GM19455 (cell line): ENCODE measurements at regions not wholly inside any gene's neighbourhood (a gene's known extent, or its start where the extent isn't known, plus 50 kb on each side); places are given as distances from the start of the nearest gene placed in this dataset.
"Not testable (repeated sequence)": the region's sequence is repeated elsewhere in the genome, so short reads cannot be mapped to it uniquely, and the experiment has no call there.

Source experiments
- ATAC-seq: cut with Tn5 transposase; IDR thresholded peaks from one replicate; pipeline ENCODE4 v1.9.1; 2021; ENCODE audit not compliant: unreplicated experiment

DNA sequence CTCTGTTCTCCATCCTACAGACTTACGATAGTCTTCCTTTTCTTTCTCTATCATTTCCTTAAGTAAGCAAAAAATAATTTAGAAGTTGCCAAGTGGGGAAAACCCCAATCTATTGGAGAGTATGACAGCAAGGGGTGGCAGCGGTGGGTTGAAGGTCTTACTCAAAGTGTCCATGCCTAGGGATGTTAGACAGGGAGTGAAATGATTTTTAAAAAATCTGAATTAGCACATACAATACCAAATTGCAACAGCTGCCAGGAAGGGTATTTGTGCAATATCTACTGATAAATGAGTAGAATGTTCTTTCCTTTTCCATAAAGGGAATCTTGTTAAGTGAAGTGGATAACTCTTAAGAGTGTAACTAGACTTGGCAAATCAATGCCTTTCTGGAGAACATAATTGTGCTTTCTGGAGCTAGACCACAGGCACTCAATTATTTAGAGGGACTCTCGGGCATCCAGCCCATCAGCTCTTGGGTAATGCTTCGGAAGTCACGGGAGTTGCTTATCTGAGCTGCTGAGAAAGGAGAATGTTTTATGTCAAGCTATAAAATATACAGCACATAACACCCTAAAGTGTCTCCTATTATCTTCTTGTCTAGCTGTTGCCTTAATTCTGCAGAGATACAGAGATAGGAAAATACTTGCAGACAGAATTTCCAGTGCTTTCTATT is 151.5 kb downstream of the KCNJ2 start:
- ATAC-seq: no peak

DNA sequence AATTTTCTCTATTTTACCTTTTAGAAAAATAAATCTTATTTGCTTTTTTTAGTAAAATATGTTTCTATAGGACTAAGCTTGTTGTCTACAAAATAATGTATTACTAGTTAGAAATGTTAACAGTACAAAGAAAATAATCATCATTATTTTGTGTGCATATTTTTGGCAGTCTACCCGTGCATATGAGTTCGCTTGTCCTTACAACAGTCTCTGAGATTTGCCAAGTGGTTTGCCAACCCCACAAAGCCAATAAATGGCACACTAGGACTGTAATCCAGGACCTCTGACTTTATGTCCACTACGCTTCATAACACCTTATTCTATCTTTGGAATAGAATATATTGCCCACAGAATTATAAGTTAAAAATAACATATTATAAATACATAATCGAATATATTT is 152.0 kb downstream of the KCNJ2 start:
- ATAC-seq: no peak

DNA sequence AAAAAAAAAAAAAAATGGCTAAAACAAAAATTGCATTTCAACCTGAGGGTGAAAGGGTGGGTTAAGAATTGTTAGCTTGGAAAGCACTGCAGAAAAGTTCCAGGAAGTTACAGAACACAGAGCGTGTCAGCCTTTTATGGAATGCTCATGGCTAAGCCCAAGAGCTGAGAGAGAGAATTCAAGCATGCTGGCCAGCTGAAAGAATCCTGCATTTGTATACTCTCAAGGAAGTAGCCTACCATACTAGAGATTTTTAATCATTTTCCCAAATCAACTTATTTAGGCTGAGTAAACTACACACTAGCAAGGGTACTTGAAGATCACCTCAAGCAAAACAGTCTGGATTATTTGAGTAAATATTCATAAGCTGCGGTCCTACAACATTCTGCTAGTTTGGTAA is 153.9 kb downstream of the KCNJ2 start:
- ATAC-seq: no peak

DNA sequence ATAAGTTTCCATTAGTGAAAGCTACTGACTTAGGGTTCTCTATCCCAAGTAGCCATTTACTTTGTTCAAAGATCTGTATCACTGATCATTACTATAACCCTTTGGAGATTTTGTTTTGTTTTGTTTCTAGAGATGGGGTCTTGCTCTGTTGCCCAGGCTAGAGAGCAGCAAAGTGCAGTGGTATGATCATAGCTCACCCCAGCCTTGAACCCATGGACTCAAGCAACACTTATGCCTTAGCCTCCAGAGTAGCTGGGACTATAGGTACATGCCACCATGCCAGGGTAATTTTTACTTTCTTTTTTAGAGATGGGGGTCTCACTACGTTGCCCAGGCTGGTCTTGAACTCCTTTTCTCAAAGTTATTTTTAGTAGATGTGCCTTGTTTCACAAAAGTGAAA is 154.7 kb downstream of the KCNJ2 start:
- ATAC-seq: no peak

DNA sequence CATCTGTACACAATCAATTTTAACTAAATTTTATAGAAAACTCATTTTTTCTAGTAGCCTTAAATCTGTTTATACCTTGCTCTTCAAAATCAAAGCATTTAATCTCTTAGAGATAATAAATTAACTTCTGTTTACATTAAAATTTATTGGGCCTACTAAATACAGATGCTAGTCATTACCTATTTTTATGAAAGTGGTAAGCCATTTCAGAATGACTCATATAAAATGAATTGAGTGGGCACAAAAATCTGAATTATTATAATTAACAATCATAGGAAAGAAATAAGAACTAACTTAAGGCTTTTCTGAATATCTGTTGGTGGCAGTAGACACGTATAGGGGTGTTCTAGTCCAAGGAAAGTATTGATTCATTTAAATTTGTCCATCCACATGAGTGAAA is 157.9 kb downstream of the KCNJ2 start:
- no peak for ATAC-seq

DNA sequence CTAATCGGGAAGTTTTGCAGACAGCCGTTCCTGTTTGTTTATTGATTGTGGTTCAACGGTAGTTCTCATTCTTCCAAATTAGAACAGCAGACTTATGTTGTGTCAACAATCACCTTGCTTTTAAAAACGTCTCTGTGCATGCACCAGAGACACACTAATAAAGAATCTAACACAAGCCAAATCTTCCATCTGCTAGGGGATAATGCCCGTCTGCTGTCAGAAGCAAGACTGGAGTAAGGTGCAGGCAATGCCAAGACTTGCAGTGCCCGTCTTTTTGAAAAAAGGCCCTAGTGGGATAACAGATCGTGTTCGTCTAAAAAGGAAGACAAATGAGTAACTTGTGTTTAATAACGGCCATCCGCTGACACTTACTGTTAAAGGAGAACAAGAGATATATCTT is 158.4 kb downstream of the KCNJ2 start:
- no peak for ATAC-seq

DNA sequence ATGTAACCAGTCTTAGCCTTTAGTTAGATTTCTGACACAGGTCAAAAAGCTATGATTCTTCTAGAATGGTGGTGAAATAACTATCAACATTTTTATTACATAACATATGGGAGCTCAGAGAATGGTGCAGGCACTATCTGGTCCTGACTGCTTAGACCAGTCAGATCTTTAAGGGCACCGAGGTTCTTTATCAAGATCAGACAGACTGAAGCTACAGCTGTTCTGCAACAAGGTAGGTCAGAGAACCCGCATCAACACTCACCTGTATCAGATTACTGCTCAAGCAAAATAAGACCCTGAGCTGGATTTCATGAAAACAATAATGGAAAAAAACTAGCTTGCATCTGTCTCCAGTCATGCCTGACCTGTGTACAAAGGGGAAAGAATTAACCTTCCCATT is 160.4 kb downstream of the KCNJ2 start:
- ATAC-seq: no peak

DNA sequence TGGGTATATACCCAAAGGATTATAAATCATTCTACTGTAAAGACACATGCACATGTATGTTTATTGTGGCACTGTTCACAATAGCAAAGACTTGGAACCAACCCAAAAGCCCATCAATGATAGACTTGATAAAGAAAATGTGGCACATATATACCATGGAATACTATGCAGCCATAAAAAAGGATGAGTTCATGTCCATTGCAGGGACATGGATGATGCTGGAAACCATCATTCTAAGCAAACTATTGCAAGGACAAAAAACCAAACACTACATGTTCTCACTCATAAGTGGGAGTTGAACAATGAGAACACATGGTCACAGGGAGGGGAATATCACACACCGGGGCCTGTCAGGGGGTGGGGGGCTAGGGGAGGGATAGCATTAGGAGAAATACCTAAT is 161.7 kb downstream of the KCNJ2 start:
- ATAC-seq: not testable (repeated sequence)

DNA sequence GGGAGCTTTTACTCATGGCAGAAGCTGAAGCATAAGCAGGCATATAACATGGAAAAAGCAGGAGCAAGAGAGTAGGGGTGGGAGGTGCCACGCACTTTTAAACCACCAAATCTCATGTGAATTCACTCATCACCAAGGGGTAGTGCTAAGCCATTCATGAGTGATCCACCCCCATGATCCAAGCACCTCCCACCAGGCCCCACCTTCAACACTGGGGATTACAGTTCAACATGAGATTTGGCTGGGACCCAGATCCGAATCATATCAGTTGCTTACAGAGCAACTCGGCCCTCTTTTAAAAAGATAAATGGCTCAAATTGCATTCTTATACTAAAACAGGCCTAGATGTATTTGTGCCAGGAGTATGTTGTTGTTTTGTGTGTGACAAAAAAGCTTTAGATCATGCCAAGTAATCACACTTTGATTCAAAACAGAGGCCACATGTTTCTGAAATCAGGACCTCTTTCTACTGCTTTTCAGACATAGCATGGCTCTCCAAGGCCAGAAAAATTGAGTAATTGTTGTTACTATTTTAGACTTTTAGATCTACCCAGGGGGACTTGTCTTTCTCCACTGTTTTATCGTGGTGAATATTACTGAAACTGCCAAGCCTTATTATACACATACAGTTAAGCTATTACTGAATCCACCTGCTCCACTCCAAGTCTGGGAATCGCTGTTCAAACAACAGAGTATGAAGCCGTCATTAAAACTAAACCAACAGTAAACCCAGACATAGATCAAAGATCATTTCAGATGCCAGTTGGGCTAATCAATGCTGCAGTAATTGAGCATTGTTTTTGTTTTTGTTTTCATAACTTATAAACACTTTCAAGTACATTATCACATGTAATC is 163.3 kb downstream of the KCNJ2 start:
- ATAC-seq: no peak

DNA sequence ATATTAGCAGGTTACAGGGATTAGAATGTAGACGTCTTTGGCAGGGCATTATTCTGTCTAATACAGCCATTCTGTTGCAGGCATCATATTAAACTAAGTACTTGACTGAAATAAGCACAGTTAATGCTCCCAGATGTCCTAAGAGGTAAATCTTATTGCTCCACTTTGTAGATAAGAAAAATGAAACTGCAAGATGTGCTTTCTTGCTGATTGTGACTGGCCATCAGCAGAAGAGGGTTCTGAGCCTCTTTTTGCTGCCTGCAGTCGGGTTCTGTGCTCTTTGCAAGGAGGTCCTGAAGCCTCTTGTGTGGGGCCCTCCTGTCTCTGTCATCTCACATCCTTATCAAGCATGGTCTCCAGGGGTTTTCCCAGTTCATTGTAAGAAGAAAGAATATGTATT is 167.1 kb downstream of the KCNJ2 start:
- no peak for ATAC-seq

DNA sequence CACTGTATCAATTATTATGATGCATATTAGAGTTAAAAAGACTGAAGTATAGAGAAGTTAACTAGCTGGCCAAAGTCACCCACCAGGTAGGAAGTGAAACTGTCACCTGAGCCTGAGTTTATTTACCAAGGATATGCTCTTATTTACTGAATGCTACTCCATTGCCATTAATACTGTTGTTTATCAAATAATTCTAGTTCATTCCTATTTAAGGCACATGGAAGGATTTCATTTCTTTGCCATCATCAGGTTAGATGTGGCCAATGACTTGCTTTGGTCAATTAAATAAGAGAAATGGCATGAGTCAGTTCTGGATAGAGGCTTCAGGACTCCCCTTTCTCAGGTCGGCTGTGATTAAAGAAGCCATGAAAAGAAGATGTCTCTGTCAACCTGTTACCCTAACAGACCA is 169.6 kb downstream of the KCNJ2 start:
- ATAC-seq: no peak

DNA sequence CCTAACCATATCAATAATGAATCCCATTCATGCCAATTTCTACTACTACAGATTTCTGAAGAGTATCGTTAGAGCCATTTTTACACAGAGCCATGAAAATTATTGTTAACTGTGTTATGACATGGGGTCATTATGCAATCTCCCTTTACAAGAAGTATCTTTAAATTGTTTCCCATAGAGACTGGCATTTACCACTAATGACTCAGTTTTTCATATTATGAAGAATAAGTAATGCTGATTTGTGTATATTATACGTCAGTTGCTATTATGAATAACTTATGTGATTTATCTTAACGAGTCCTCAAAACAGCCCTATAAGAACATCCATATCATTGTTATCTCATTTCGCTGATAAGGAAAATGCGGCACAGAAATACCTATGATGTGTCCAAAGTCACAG is 173.8 kb downstream of the KCNJ2 start:
- no peak for ATAC-seq

DNA sequence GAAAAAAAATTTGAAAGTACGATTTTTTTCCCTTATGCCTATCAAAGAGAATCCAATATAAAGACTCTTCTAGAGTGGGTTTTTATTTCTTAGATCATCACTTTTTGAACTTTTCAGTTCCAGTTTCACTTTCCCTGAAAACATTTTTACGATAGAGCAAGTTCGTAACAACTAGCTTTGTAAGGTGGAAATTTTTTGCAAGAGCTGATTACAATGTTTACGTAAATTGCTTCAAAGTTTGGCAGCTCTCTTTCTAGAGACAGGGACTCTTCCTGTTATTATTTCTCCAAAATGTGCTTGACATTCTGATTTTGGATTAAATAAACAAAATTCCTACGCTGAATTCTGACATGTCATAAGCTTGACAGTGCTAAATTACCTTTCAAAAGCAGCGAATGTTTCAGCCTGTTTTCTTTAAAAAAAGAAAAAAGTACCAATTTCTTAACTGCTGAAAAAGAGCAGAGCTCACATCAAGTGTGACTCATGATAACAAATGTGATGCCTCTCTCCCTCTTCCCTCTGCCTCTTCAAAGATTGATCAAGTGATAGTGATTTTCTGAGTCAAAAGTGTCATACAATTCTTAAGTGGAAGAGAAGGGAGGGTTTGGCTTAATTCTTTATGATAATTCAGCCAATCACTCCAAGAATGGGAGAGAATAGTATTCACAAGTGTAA is 175.2 kb downstream of the KCNJ2 start:
- no peak for ATAC-seq

DNA sequence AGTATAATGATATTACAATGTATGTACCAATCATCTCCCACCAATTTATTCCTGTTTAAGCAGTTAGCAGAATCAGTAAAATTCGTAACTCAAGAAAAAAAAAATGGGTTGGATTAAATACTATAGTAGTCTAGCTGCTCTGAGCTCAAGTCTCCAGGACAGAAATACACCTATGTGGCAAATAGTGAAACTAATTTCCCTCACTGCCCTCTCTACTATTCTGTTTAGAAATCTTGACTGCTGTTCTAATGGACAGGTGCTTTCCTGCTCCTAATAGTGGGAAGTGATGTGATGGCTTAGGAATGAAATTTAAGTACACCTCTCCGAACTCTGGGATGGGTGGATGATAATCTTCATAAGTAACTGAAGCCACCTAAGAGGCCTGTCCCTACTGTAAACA is 175.7 kb downstream of the KCNJ2 start:
- ATAC-seq: no peak

DNA sequence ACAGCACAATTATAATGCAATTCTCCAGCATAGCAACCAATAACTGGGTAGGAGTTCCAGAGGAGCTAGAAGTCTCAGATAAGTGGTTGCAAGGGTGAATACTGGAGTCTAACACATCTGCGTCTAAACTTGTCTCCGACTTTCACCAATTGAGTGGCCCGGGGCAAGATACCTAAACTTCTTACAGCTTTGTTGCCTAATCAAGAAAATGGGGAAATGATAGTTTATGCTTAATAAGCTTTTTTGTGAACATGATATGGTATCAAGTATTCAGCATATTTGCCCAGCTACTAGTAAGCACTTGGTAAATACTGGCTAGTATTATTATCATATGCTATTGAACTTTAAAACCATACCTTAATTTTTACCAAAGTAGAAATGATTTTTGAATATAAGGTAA is 183.5 kb downstream of the KCNJ2 start:
- ATAC-seq: no peak

DNA sequence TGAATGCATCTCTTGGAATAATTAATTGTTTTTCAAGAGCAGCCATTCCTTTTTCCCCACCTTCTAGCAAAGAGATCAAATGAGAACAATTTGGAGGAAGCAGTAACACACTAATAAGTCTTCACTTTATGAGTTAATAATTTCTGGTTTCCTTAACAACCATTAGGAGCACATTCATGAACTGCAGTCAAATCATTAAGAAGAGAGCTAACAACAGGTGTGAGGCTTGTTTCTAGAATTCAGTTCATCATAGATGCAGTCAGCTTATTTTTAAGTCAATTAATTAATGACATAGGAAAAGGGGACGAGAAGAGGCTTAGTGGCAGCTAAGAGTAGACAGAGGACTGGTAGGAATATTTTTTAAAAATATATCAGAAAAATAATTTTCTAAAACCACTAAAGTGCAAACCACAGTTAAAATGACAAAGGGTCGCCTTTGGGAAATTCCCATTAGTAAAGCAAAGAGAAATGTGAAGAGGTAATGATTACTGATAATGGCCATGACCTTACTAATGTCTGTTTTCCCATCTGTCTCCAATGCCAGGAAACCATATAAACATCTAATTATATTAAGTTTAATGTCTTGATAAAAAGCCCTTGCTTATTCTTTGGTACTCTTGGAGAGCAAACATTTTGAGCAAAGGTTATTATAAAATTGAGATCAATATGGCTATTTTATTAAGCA is 184.2 kb downstream of the KCNJ2 start:
- ATAC-seq: no peak

DNA sequence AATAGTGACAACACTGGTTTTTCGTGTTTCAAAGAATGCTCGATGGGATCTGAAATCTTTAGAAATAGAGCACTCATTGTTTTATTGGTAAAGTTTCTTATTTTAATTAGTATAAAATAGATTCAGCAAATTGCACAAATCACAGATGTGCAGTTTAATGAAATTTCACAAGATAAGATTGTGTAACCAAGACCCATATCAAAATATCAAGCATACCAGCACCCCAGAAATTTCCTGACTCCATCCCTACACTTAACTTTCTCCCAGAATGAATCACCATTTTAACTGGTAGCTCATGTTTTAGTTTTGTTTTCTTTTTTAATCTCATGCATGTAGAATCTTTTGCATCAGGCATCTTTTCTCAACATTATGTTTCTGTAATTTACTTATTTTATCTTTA is 185.9 kb downstream of the KCNJ2 start:
- ATAC-seq: no peak

DNA sequence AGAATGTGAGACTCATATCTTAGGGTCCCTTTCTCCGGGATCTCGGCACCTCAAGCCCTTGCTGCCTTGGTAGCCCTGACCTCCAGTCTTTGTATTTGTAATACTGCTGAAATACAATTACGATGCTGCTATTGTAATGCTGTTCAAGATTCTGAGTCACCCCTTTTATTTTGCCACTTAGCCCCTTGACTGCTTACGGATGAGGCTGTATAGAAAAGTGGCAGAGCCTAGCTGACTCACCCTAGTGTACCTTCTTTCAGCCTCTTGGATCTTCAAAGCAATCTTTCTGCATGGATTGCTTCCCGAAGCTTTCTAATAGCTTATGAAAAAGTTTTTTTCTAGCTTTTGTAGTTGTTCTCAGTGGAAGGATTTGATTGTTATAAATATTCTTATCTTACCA is 187.9 kb downstream of the KCNJ2 start:
- no peak for ATAC-seq

DNA sequence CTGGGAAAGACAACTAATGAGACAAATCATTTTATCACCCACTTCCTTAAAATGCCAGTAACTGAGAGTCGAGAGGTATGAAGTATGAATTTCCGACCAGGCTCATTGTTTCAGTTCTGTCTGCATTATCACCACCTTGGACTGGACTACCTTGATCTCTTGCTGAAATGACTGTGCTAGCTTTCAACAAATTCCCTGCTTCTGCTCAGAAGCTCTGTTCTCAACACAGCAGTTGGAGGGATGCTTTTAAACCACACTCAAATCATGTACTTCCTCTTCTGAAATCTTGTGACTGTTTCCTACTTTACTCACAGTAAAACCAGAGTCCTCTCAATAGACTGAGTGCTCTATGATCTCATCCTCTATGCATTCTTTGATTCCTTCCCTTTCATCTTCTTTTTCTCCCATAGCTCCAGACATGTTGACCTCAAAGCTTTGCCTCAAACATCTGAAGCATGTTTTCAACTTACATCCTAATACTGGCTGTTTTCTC is 195.8 kb downstream of the KCNJ2 start:
- peak; percentile 82 for ATAC-seq

DNA sequence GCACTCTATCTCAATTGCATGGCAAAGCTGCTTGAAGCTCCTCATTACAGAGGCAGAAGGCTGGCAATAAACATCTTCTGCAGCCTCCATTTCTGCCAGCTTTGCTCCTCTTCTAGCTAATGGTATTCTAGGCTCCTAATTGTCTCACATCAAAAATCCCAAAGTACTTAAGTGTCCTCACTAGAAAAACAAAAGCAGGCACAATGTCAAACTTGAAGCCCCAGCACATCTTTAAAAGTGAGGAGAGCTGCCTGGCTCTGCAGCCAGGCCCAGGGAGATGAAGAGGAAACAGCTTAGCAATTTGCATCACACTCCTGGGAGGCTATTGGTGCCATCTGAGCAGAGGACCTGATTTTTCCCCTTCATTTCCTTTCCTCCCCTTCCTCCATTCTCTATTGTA is 197.1 kb downstream of the KCNJ2 start:
- no peak for ATAC-seq

DNA sequence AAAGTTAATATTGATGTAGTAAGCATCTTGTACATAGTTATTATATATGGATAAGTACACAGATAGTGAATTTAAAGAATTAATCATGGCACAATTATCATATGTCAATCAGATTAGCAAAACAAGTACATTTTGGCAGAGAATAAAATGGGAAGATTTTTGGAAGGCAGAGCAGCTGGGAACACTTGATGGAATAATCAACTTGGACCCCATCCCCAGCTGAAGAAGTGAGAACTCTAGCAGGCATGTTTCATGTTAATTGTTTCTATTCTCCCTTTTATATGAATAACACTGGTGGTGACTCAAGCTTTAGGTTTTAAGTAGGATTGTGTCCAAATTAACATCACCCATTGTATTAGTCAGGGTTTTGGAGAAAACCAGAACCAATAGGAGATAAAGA is 198.7 kb downstream of the KCNJ2 start:
- no peak for ATAC-seq
